ENCODE measurements at regions not wholly inside any gene's neighbourhood (a gene's known extent, or its start where the extent isn't known, plus 50 kb on each side); places are given as distances from the start of the nearest gene placed in this dataset.
"Not testable (repeated sequence)": the region's sequence is repeated elsewhere in the genome, so short reads cannot be mapped to it uniquely, and the experiment has no call there.

GRCh38 chr4:54843106-54843505, 185.3 kb downstream of the KIT start:
- DNase-seq, result no peak

- DNase-seq, result no peak
These were observed 184.9 kb downstream of the KIT start for GRCh38 chr4:54842656-54843055.

- DNase-seq, result no peak
These were observed 184.5 kb downstream of the KIT start for GRCh38 chr4:54842226-54842625.

GRCh38 chr4:54840992-54841768, 183.4 kb downstream of the KIT start:
- peak; percentile 60 for DNase-seq

DNA sequence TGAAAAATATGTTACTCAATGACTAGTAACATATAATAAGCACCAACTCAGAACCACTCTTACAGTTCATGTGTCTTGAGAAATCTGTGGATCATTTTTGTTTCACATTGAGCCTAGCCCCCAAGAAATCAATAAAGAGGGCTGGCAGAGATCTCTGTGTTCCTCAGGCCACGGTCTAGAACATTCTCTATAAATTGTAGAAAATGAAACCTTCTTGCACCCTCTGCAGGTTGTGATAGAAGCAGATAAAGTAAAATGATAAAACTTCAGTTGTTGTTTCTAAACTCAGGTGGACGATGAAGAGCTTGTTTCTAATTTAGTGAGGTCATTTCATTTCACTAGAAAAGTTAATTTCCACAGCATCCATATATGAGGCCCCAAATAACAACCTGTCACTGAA, 182.7 kb downstream of the KIT start:
- DNase-seq, result no peak

DNA sequence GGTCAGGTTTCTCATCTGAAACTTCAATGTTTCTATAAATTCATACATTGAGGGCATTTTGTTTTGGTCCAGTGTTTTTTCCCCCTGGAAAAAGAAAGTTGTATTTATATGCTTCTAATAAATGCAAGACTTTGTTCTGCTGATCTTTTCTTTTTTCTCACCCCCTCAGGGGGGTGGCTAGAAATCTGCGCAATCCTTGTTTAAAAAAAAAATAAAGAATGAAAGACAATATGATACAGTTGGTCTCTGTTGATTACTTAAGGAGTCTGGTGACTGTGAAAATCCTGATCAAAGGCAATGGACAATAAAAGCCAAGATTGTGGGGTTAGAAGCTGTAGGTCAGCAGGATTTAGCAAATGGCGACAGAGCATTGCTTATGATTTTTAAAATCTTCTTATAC, 180.5 kb downstream of the KIT start:
- no peak for DNase-seq

DNA sequence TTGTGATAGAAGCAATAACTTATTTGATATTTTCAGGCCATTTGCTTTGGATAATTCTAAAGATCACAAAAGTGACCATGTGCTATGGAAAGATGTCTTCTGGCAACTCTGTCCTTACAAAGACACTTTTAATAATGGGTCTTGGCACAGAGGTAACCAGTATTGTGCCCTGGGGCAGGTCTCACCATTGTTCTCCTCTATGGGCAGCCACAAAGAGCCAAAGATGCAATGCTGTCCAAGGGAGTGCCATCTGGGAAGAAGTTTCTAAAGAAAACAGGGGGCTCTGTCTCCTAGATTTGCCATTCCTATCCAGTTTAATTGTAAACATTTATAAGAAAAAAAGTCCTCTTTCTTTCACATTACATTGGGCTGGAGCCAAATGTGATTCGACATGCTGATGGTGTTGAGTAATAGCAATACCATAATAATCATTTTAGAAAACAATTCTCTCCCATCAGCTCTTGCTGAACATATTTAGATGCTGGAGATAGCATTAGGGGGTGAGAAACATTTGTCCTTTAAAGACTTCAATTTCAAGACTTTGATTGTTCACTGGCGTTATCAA, 179.9 kb downstream of the KIT start:
- no peak for DNase-seq

- DNase-seq, result not testable (repeated sequence)
These were observed 170.6 kb downstream of the KIT start for GRCh38 chr4:54828361-54828760.

- DNase-seq, result no peak
These were observed 165.9 kb downstream of the KIT start for GRCh38 chr4:54823616-54824015.

GRCh38 chr4:54819034-54819433, 161.3 kb downstream of the KIT start:
- DNase-seq, result peak; percentile 98

DNA sequence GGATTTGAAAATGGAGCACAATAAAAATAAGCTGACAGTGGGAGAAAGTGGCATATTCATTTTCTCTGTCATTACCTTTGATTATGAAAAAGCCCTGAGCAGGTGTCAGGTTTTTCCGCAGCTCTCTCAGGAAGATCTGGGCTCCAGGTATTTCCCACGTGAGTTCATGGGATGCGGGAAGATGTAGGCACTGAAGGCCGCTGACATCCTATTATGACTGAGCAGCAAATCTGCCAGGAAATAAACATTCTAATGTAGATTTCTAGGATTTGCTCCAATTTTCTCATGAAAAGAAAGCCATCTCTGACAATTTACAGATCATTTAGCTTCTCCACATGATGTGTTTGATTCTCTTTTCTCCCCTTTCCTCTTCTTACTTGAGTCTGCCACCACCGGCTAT, 160.7 kb downstream of the KIT start:
- DNase-seq, result no peak

GRCh38 chr4:54813674-54814073, 155.9 kb downstream of the KIT start:
- no peak for DNase-seq

DNA sequence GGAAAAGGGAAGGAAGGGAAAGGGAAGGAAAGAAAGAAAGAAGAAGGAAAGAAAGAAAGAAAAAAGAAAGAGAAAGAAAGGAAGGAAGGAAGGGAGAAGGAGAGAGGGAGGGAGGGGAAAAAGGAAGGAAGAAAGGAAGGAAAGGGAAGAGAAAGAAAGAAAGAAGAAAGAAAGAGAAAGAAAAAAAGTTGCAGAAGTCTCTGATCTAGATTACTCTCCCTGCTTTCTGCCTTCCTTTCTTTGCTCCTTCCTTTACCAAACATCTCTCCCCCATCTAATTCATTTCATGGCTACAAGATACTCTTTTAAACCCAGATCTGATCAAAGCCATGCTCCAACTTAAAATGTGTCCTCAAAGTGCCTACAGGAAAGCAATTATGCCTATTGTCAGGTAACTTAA, 148.6 kb downstream of the KIT start:
- no peak for DNase-seq

GRCh38 chr4:54802336-54802735, 144.6 kb downstream of the KIT start:
- no peak for DNase-seq

GRCh38 chr4:54800831-54801530, 143.2 kb downstream of the KIT start:
- peak; percentile 86 for DNase-seq

DNA sequence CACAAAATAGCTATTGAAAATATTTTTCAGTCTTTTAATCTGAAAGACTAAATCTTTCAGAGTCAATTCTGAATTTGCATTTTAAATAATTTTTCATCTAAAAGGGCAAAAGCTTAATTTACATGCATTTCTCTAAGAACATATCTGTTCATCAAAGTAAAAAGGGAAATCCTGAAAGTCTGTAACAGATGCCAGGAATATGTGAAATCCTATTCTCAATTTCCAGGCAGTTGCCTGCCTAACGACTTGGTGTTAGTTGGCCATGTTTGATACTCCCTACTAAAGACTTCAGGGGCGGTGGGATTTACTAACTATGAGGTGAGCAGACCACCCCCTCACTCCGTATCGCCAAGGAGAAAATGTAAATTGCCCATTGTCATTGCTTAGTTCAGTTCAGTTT, 136.8 kb downstream of the KIT start:
- no peak for DNase-seq

DNA sequence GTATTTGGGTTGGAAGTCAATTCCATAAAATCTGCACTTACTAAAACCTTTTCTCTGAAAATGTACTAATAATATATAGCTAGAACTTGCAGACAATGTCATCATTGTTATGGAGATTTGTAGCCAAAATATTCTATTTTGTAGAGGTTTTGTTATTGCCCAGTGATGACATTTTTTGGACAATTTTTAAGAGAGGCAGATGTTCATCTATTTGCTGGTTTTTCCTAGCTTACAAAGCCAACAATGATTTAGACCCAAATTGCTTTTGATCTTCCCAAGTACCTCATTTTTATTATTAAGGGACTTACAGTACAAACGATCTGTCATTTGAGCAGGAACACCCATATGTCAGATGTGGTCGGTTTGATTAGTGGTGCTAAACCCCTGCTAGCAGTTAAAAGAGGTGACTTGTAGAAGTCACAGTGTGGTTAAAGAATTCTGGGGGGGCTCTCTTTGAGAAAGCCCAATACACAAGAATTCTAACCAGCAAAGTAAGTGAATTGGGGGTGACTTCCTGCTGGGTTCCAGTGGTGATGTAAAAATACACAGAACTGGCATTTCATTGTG, 136.2 kb downstream of the KIT start:
- DNase-seq, result peak; percentile 37

Data from GDM1 (cell line).